ENCODE measurements at regions not wholly inside any gene's neighbourhood (a gene's known extent, or its start where the extent isn't known, plus 50 kb on each side); places are given as distances from the start of the nearest gene placed in this dataset.

- no peak for TF ChIP-seq CTCF (IDR thresholded peaks at IDR 0.05; ENCODE audit: low read depth, low read length)
Measured at GRCh38 chr9:71632776-71633175, 135.5 kb downstream of the CEMIP2 start.

GRCh38 chr9:71630377-71630995 is 137.8 kb downstream of the CEMIP2 start:
- no peak for DNase-seq (ENCODE audit: extremely low read depth, low read depth)
- no peak for TF ChIP-seq CTCF (IDR thresholded peaks at IDR 0.05; ENCODE audit: low read depth, low read length)

More at GRCh38 chr9:71632776-71633175, 135.5 kb downstream of the CEMIP2 start:
- no peak for DNase-seq (ENCODE audit: extremely low read depth, low read depth)

GRCh38 chr9:71629578-71630215 is 138.6 kb downstream of the CEMIP2 start:
- no peak for TF ChIP-seq CTCF (IDR thresholded peaks at IDR 0.05; ENCODE audit: low read depth, low read length)
- DNase-seq (ENCODE audit: extremely low read depth, low read depth) = no peak

- DNase-seq (ENCODE audit: extremely low read depth, low read depth) = no peak
- peak; percentile 34 for TF ChIP-seq CTCF (IDR thresholded peaks at IDR 0.05; ENCODE audit: low read depth, low read length)
Measured at GRCh38 chr9:71628247-71628646, 140.1 kb downstream of the CEMIP2 start.

- no peak for TF ChIP-seq CTCF (IDR thresholded peaks at IDR 0.05; ENCODE audit: low read depth, low read length)
- DNase-seq (ENCODE audit: extremely low read depth, low read depth) = no peak
Measured at GRCh38 chr9:71627537-71627936, 140.8 kb downstream of the CEMIP2 start.

GRCh38 chr9:71626395-71626794 is 141.9 kb downstream of the CEMIP2 start:
- DNase-seq (ENCODE audit: extremely low read depth, low read depth) = no peak
- no peak for TF ChIP-seq CTCF (IDR thresholded peaks at IDR 0.05; ENCODE audit: low read depth, low read length)

- DNase-seq (ENCODE audit: extremely low read depth, low read depth) = no peak
- TF ChIP-seq CTCF (IDR thresholded peaks at IDR 0.05; ENCODE audit: low read depth, low read length) = no peak
Measured at GRCh38 chr9:71624728-71625127, 143.6 kb downstream of the CEMIP2 start.

Measured in AG09319 (cell line).